ENCODE measurements at regions not wholly inside any gene's neighbourhood (a gene's known extent, or its start where the extent isn't known, plus 50 kb on each side); places are given as distances from the start of the nearest gene placed in this dataset.

DNA sequence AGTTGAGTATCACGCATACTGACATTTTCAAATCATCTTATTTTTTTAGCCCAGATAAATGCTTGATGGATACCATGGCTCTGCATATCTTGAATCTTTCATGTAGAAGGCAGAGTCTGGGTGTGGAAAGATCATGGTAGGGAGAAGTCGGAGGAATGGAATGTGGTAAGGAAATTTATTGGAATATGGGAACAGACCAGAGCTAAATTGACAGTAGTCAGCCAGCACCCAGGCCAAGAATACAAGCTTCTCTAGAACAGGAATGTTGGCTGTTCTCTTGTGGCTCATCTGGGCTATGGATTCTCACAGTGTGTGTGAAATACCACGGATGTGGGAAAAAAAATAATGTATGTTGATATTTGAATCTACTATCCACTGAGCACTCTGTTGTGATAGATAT is 305.7 kb upstream of the COL8A1 start:
- Mint-ChIP-seq H3K36me3 (no peaks in the 10 kb centered on the region), H3K27me3 (ENCODE audit: low read depth in 2 of 2) (no peaks in the 10 kb centered on the region), H3K4me1 (no peaks in the 10 kb centered on the region), H3K27ac (no peak overlapping the region), H3K9me3 (peaks cover 10 to 20% of the 10 kb centered on the region in 2 donors), H3K4me3 (no peak overlapping the region)
- no peak for ATAC-seq
- 84% methylated on average over 3 of the region's 3 CpGs for WGBS (ENCODE audit: insufficient coverage)
- Histone ChIP-seq H3K4me1 (ENCODE audit: control insufficient read depth, insufficient read depth, low read length) (no peaks in the 10 kb centered on the region), H3K27ac (ENCODE audit: low read length) (no peak overlapping the region), H3K9me3 (ENCODE audit: control insufficient read depth, insufficient read depth, low read length) (no peaks in the 10 kb centered on the region), H3K36me3 (ENCODE audit: control insufficient read depth, insufficient read depth, low read length) (no peaks in the 10 kb centered on the region), H3K4me3 (ENCODE audit: low read length) (no peak overlapping the region), H3K27me3 (ENCODE audit: control insufficient read depth, insufficient read depth, low read length) (no peaks in the 10 kb centered on the region)
- no peak for DNase-seq
- intact Hi-C loops (cut with micrococcal nuclease): no loop called here
- TF ChIP-seq, protein P1, sequence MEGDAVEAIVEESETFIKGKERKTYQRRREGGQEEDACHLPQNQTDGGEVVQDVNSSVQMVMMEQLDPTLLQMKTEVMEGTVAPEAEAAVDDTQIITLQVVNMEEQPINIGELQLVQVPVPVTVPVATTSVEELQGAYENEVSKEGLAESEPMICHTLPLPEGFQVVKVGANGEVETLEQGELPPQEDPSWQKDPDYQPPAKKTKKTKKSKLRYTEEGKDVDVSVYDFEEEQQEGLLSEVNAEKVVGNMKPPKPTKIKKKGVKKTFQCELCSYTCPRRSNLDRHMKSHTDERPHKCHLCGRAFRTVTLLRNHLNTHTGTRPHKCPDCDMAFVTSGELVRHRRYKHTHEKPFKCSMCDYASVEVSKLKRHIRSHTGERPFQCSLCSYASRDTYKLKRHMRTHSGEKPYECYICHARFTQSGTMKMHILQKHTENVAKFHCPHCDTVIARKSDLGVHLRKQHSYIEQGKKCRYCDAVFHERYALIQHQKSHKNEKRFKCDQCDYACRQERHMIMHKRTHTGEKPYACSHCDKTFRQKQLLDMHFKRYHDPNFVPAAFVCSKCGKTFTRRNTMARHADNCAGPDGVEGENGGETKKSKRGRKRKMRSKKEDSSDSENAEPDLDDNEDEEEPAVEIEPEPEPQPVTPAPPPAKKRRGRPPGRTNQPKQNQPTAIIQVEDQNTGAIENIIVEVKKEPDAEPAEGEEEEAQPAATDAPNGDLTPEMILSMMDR (IDR thresholded peaks at IDR 0.05): no peak

DNA sequence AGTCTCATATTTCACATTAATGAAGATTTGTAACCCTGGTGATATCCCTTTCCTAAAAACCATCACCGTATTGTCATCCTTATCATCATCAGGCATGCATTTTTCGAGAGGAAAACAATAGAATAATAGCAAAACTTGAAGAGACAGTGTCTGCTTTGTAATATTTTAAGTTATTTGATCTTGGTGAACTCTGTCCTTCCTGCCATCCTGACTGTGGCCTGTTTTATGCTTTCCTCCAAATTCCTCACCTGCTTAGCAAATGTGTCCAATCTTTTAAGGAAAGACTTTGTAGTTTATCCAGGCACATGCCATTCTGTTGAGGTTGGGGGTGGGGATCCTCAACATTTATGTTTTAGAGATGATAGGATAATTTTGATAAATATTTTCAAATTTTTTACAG is 306.1 kb upstream of the COL8A1 start:
- H3K9me3 ChIP-seq (ENCODE audit: control insufficient read depth, insufficient read depth, low read length): no peaks in the 10 kb centered on the region
- intact Hi-C loops (cut with micrococcal nuclease): no loop called here
- 57% methylated on average over 1 of the region's 2 CpGs for WGBS (ENCODE audit: insufficient coverage)
- ATAC-seq (no peak), DNase-seq (no peak)
- H3K27me3 ChIP-seq (ENCODE audit: control insufficient read depth, insufficient read depth, low read length): no peaks in the 10 kb centered on the region
- no peaks in the 10 kb centered on the region for H3K36me3 ChIP-seq (ENCODE audit: control insufficient read depth, insufficient read depth, low read length)
- no peak overlapping the region for H3K4me3 ChIP-seq (ENCODE audit: low read length)
- TF ChIP-seq, protein P1 (IDR thresholded peaks at IDR 0.05): no peak
- no peaks in the 10 kb centered on the region for H3K4me1 ChIP-seq (ENCODE audit: control insufficient read depth, insufficient read depth, low read length)
- H3K36me3 Mint-ChIP-seq: no peaks in the 10 kb centered on the region
- no peak overlapping the region for H3K4me3 Mint-ChIP-seq
- no peak overlapping the region for H3K27ac Mint-ChIP-seq
- H3K9me3 Mint-ChIP-seq: peaks cover 10 to 20% of the 10 kb centered on the region in 2 donors
- H3K4me1 Mint-ChIP-seq: no peaks in the 10 kb centered on the region
- H3K27me3 Mint-ChIP-seq (ENCODE audit: low read depth in 2 of 2): no peaks in the 10 kb centered on the region
- H3K27ac ChIP-seq (ENCODE audit: low read length): no peak overlapping the region

DNA sequence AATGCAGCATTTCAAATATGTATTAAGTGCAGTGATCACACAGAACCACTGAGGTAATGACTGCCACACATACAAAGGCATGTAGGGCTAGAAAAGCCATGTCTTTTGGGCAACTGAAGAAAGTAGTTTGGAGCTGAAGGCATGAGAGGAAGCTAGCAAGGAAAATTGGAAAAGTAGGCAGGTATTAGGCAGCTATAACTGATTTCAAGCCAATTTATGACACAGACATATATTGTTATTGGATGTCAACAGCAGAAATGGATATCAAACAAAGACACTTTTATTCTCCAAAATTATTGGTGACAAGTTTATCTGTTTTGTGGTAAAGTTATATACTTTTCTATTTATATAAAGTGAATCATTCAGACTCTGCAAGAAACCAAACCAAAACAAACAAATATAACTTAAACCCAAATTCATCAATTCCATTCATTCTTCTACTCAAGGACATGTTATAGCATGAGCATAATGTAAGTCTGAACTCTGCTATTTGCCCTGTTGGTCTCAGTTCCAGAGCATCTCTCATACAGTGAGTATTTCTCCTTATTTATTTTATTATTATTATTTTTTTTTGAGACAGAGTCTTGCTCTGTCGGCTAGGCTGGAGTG is 307.4 kb upstream of the COL8A1 start:
- H3K4me1 Mint-ChIP-seq: no peaks in the 10 kb centered on the region
- ATAC-seq (no peak), DNase-seq (no peak)
- TF ChIP-seq, protein P1 (IDR thresholded peaks at IDR 0.05): no peak
- no peaks in the 10 kb centered on the region for H3K9me3 ChIP-seq (ENCODE audit: control insufficient read depth, insufficient read depth, low read length)
- H3K9me3 Mint-ChIP-seq: peaks cover 10 to 18% of the 10 kb centered on the region in 2 donors
- 100% methylated on average over 1 of the region's 1 CpG for WGBS (ENCODE audit: insufficient coverage)
- H3K4me1 ChIP-seq (ENCODE audit: control insufficient read depth, insufficient read depth, low read length): no peaks in the 10 kb centered on the region
- intact Hi-C loops (cut with micrococcal nuclease): no loop called here
- no peaks in the 10 kb centered on the region for H3K27me3 ChIP-seq (ENCODE audit: control insufficient read depth, insufficient read depth, low read length)
- no peaks in the 10 kb centered on the region for H3K36me3 ChIP-seq (ENCODE audit: control insufficient read depth, insufficient read depth, low read length)
- H3K4me3 Mint-ChIP-seq: no peak overlapping the region
- no peak overlapping the region for H3K27ac Mint-ChIP-seq
- H3K27me3 Mint-ChIP-seq (ENCODE audit: low read depth in 2 of 2): no peaks in the 10 kb centered on the region
- no peak overlapping the region for H3K27ac ChIP-seq (ENCODE audit: low read length)
- H3K36me3 Mint-ChIP-seq: no peaks in the 10 kb centered on the region
- no peak overlapping the region for H3K4me3 ChIP-seq (ENCODE audit: low read length)

DNA sequence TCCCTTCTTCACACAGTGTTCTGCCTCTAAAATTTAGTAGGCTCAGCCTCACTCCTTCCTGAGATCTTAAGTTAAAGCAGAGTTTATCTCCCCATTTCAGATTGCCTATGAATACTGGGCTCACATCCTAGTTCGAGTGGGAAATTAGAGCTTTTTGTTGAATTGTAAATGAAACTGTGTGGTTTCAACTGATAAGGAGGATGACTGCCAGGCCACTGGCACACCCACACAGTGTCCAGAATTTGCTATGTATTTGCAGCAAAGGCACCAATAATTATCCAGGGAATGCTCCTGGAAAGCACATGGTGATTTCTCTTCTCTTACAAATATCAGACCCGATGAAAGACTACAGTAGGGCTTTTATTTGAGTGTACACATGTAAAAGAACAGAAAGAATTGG is 308.1 kb upstream of the COL8A1 start:
- Mint-ChIP-seq H3K27ac (no peak overlapping the region), H3K4me1 (no peaks in the 10 kb centered on the region), H3K9me3 (peaks cover 7 to 15% of the 10 kb centered on the region in 2 donors), H3K4me3 (no peak overlapping the region), H3K36me3 (no peaks in the 10 kb centered on the region), H3K27me3 (ENCODE audit: low read depth in 2 of 2) (no peaks in the 10 kb centered on the region)
- intact Hi-C loops (cut with micrococcal nuclease): no loop called here
- Histone ChIP-seq H3K27ac (ENCODE audit: low read length) (no peak overlapping the region), H3K9me3 (ENCODE audit: control insufficient read depth, insufficient read depth, low read length) (no peaks in the 10 kb centered on the region), H3K36me3 (ENCODE audit: control insufficient read depth, insufficient read depth, low read length) (no peaks in the 10 kb centered on the region), H3K4me1 (ENCODE audit: control insufficient read depth, insufficient read depth, low read length) (no peaks in the 10 kb centered on the region), H3K27me3 (ENCODE audit: control insufficient read depth, insufficient read depth, low read length) (no peaks in the 10 kb centered on the region), H3K4me3 (ENCODE audit: low read length) (no peak overlapping the region)
- no peak for DNase-seq
- ATAC-seq: no peak
- WGBS (ENCODE audit: insufficient coverage): 78% methylated on average over 2 of the region's 2 CpGs
- TF ChIP-seq, protein P1 (IDR thresholded peaks at IDR 0.05): no peak

Measured in natural killer cell (primary cell).